Ectodermal cell (in vitro differentiated cells): ENCODE measurements at regions not wholly inside any gene's neighbourhood (a gene's known extent, or its start where the extent isn't known, plus 50 kb on each side); places are given as distances from the start of the nearest gene placed in this dataset.

ENCODE experiments used
- H3K27ac ChIP-seq: 2 replicates; pipeline ENCODE4 v1.7.0; 2013; ENCODE audit warnings: mild to moderate bottlenecking, low read depth, low read length; ENCODE audit not compliant: insufficient read depth, poor library complexity, severe bottlenecking
- H3K27me3 ChIP-seq: 2 replicates; pipeline ENCODE4 v1.7.0; 2013; ENCODE audit warnings: mild to moderate bottlenecking, low read length; ENCODE audit not compliant: insufficient read depth, control insufficient read depth, poor library complexity, severe bottlenecking
- H3K36me3 ChIP-seq: one replicate; pipeline ENCODE4 v1.7.0; 2013; ENCODE audit warnings: low read length; ENCODE audit not compliant: control insufficient read depth, insufficient read depth
- H3K4me1 ChIP-seq: one replicate; pipeline ENCODE4 v1.7.0; 2013; ENCODE audit warnings: low read length; ENCODE audit not compliant: control insufficient read depth, insufficient read depth
- H3K4me3 ChIP-seq: 2 replicates; pipeline ENCODE4 v1.7.0; 2013; ENCODE audit warnings: low read depth, low read length, control low read depth; ENCODE audit not compliant: insufficient read depth
- H3K9me3 ChIP-seq: 2 replicates; pipeline ENCODE4 v1.7.0; 2013; ENCODE audit warnings: mild to moderate bottlenecking, low read length, moderate library complexity; ENCODE audit not compliant: control insufficient read depth
- WGBS, 2 experiments: methylation state at CpG; one replicate each; pipeline ENCODE4 v1.1.7; 2013; ENCODE audit warnings: missing lambda C conversion rate in 2 of 2; 5-methylcytosine and 5-hydroxymethylcytosine counted together

DNA sequence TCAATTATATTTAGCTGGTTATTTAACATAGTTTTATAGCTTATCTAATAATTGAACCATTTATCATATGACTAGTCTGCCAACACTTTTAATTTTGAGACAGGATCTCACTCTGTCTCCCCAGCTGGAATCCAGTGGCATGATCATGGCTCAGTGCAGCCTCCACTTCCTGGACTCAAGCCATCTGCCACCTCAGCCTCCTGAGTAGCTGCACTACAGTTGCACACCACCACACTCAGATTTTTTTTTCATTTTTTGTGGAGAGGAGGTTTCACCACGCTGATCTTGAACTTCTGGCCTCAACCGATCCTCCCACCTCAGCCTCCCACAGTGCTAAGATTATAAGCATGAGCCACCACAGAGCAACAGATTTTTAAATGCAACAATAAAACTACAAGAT lies 151.4 kb upstream of the MDGA2 start:
- Histone ChIP-seq H3K4me3 (no peak overlapping the region), H3K9me3 (no peaks in the 10 kb centered on the region), H3K27me3 (no peaks in the 10 kb centered on the region), H3K27ac (no peak overlapping the region), H3K36me3 (no peaks in the 10 kb centered on the region), H3K4me1 (no peaks in the 10 kb centered on the region)
- 92 to 100% methylated on average over 2 of the region's 2 CpGs for WGBS, 2 experiments

DNA sequence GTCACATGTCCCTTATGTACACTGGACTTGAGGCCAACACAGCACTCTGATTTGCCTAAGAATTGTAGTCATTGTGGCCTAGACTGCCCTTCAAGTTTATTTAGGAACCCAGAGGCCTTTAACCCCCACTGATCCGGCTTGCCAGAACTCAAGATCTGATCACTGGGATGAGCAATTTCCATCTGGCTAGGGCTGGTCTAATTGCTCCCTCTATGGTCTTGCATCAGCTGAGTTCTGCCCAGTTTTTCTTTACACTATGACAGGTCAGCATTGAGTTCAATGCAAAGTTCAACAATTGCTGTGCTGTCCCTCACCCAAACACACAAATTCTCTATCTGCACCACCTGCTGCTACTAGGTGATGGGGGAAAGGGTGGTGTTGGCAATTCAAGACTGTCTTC lies 146.9 kb upstream of the MDGA2 start:
- no peak overlapping the region for H3K27ac ChIP-seq
- H3K27me3 ChIP-seq: no peaks in the 10 kb centered on the region
- no peaks in the 10 kb centered on the region for H3K9me3 ChIP-seq
- H3K4me3 ChIP-seq: no peak overlapping the region
- no peaks in the 10 kb centered on the region for H3K36me3 ChIP-seq
- no peaks in the 10 kb centered on the region for H3K4me1 ChIP-seq
- WGBS, 2 experiments: 93 to 96% methylated on average over 1 of the region's 1 CpG

DNA sequence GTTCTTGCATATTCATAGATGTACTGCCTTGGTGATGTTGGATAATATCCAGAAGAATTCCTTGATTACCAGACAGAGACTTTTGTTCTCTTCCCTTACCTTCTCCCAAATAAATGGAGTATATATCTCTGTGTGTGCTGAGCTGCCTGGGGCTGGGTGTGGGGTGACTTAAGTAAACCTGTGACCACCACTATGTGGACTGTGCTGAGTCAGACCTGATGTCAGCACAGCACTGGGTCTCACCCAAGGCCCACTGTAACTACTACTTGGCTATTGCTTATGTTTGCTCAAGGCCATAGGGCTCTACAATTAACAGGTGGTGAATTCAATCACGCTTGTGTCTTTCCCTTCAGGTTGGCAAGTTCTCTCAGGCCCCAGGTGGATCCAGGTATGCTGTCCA lies 145.7 kb upstream of the MDGA2 start:
- Histone ChIP-seq H3K27me3 (no peaks in the 10 kb centered on the region), H3K4me3 (no peak overlapping the region), H3K4me1 (no peaks in the 10 kb centered on the region), H3K9me3 (no peaks in the 10 kb centered on the region), H3K36me3 (no peaks in the 10 kb centered on the region), H3K27ac (no peak overlapping the region)
- WGBS, 2 experiments: 88 to 91% methylated on average over 1 of the region's 1 CpG

DNA sequence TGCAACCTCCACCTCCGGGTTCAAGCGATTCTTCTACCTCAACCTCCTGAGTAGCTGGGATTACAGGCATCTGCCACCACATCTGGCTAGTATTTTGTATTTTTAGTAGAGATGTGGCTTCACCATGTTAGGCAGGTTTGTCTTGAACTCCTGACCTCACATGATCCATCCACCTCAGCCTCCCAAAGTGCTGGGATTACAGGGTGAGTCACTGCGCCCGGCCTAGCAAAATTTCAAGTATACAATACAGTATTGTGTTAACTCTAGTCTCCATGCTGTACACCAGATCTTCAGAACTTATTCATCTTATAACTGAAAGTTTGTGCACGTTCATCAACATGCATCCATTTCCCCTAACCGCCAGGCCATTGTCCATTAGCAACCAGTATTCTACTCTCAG lies 115.1 kb upstream of the MDGA2 start:
- Histone ChIP-seq H3K9me3 (no peaks in the 10 kb centered on the region), H3K4me3 (no peak overlapping the region), H3K4me1 (no peaks in the 10 kb centered on the region), H3K36me3 (no peaks in the 10 kb centered on the region), H3K27me3 (no peaks in the 10 kb centered on the region), H3K27ac (no peak overlapping the region)
- WGBS, 2 experiments: 93 to 94% methylated on average over 4 to 6 of the region's 6 CpGs

DNA sequence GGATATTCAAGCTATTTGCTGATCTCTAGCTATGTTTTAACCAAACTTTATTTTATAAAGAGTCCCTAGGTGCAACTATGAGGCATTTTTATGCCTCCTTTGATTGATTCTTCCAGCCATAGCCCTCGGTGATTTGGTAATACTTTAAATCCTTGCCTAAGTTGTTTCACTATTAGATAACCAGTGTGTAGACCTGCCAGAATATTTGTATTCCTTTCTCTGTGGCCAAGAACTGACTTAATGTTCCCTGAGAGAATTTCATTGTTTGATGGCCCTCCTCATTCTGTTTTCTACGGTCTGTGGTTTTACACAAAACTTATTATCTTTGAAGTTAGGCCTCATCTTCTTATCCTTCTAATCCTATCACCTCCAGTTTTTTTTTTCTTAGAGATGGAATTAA lies 109.7 kb upstream of the MDGA2 start:
- Histone ChIP-seq H3K27me3 (no peaks in the 10 kb centered on the region), H3K9me3 (no peaks in the 10 kb centered on the region), H3K4me3 (no peak overlapping the region), H3K36me3 (no peaks in the 10 kb centered on the region), H3K27ac (no peak overlapping the region), H3K4me1 (no peaks in the 10 kb centered on the region)
- 70 to 81% methylated on average over 2 of the region's 2 CpGs for WGBS, 2 experiments

DNA sequence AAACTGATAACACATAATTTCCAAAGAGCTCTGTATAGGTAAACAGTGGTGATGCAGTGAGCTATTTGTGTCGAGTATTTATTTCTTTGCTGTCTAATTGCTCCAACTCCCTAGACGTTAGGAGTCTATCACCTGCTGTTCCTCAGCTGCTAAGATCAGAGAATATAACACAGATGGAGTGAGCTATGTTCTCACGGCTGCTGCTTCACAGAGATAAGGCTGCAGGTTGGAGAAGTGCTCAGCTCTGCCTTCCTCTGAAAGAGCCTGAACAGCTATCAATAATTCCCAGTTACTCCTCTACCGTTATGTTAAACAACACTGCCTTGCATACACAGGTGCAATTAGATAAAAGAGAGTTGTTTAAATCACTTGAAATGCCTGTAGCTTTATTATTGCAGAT lies 103.2 kb upstream of the MDGA2 start:
- no peaks in the 10 kb centered on the region for H3K4me1 ChIP-seq
- H3K27ac ChIP-seq: no peak overlapping the region
- no peaks in the 10 kb centered on the region for H3K9me3 ChIP-seq
- H3K4me3 ChIP-seq: no peak overlapping the region
- no peaks in the 10 kb centered on the region for H3K27me3 ChIP-seq
- H3K36me3 ChIP-seq: no peaks in the 10 kb centered on the region
- WGBS, 2 experiments: 77 to 88% methylated on average over 3 of the region's 4 CpGs

DNA sequence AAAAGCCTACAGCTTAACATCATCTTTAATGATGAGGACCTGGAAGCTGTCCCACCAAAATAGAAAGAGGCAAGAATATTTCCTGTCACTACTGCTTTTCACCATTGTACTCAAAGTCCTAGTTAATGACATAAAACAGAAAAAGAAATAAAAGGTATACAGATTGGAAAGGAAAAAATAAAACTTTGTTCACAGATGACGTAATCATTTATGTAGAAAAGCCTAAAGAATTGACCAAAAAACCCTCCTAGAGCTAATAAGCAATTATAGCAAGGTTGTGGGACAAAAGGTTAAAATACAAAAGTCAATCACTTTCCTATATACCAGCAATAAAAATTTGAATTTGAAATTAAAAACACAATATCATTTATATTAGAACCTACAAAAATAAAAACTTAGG lies 97.2 kb upstream of the MDGA2 start:
- Histone ChIP-seq H3K4me3 (no peak overlapping the region), H3K4me1 (no peaks in the 10 kb centered on the region), H3K27me3 (no peaks in the 10 kb centered on the region), H3K36me3 (no peaks in the 10 kb centered on the region), H3K27ac (no peak overlapping the region), H3K9me3 (no peaks in the 10 kb centered on the region)
- 88% methylated on average over 1 of the region's 1 CpG; no CpG with 5 or more reads in 1 of the 2 experiments for WGBS, 2 experiments

DNA sequence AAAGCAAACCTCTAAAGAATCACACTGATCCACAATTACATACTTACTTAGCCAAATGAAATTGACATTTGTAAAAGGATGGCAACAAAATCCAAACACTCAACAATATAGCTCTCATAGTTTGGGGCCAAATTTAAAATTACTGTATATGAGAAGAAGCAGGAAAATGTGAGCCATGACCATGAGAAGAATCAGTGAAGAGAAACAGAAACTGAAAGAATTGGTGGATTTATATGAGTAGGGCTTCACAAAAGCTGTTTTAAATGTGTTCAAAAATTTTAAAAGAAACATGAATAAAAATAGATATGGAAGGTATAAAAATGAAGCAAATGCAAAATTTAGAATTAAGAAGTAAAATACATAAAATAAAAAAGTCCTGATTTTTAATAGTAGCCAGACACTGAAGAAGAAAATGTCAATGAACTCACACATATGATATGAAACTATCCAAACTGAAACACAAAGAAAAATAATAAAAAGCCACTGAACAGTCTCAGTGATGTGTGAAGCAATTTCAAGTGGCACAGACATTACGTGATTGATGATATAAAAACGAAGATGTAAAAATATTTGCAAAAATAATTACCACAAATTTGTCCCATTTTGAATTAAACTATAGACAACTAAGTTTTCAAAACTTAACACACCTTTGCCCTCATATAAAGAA lies 87.9 kb upstream of the MDGA2 start:
- Histone ChIP-seq H3K4me3 (no peak overlapping the region), H3K4me1 (no peaks in the 10 kb centered on the region)
- 88% methylated on average over 2 of the region's 2 CpGs; no CpG with 5 or more reads in 1 of the 2 experiments for WGBS, 2 experiments

DNA sequence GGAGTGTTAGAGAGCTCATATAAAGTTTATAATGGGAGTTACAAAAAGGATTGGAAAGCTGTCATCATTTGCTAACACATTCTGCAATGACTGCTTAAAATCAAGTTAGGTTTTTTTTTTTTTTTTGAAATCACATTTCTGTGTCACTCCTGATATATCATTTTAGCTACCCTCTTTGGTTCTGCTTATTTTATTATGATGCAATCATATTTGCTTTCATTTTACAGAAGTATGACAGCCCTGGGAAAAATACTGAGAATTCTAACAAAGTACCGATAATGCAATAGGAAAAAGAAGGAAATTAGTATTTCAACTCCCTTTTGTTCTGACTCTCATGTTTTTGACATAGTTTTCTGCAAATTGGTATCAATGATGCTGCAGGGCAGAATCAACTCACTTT lies 71.6 kb upstream of the MDGA2 start:
- H3K27me3 ChIP-seq: no peaks in the 10 kb centered on the region
- no peaks in the 10 kb centered on the region for H3K4me1 ChIP-seq
- H3K9me3 ChIP-seq: no peaks in the 10 kb centered on the region
- no peak overlapping the region for H3K4me3 ChIP-seq
- no peaks in the 10 kb centered on the region for H3K36me3 ChIP-seq
- WGBS, 2 experiments: 95 to 100% methylated on average over 1 of the region's 1 CpG
- no peak overlapping the region for H3K27ac ChIP-seq

More for the DNA sequence above, 87.9 kb upstream of the MDGA2 start:
- no peaks in the 10 kb centered on the region for H3K9me3 ChIP-seq
- H3K27me3 ChIP-seq: no peaks in the 10 kb centered on the region
- no peak overlapping the region for H3K27ac ChIP-seq
- no peaks in the 10 kb centered on the region for H3K36me3 ChIP-seq

DNA sequence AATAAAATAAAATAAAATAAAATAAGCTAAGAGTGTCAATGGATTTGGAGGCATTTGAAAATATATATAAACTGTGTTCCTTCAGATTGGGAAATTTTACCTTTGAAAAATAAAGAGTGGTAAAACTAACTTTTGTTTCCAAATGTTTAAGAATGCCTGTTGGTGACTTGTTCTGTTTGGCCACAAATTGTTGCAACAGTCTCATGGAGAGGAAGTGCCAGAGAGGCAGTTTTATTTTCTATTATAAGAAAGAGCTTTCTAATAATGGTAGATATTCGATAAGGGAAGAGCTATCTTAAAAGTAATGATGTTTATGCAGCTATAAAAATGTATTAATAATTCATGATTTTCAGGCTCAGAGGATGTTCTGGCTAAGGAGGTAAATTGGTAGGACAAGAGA lies 68.8 kb upstream of the MDGA2 start:
- Histone ChIP-seq H3K27me3 (no peaks in the 10 kb centered on the region), H3K4me1 (no peaks in the 10 kb centered on the region), H3K27ac (no peak overlapping the region), H3K36me3 (no peaks in the 10 kb centered on the region), H3K9me3 (no peaks in the 10 kb centered on the region), H3K4me3 (no peak overlapping the region)
- 100% methylated on average over 1 of the region's 1 CpG for WGBS, 2 experiments

DNA sequence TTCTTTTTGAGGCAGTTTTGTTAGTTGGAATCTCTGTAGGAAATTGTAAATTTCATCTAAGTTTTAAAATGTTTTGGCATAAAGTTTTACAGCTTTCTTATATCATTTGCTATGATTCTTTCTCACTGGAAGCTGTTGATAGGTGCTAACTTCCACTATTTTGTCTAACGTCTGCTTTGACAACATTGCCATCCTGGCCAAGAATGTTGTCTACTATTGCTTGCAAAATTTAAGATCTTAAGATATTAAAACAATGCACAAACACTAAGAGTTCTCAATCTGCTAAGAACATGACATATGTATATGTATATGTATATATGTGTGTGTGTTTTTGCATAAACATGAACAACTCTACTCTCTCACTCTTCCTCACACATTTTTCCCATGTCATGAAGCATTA lies 64.1 kb upstream of the MDGA2 start:
- WGBS, 2 experiments: 82 to 100% methylated on average over 1 of the region's 1 CpG
- H3K27me3 ChIP-seq: no peaks in the 10 kb centered on the region

More for the DNA sequence above, 64.1 kb upstream of the MDGA2 start:
- H3K27ac ChIP-seq: no peak overlapping the region
- no peak overlapping the region for H3K4me3 ChIP-seq
- no peaks in the 10 kb centered on the region for H3K36me3 ChIP-seq
- H3K4me1 ChIP-seq: no peaks in the 10 kb centered on the region
- H3K9me3 ChIP-seq: no peaks in the 10 kb centered on the region
